HUES64 (cell line): ENCODE measurements at regions not wholly inside any gene's neighbourhood (a gene's known extent, or its start where the extent isn't known, plus 50 kb on each side); places are given as distances from the start of the nearest gene placed in this dataset.
"Not testable (repeated sequence)": the region's sequence is repeated elsewhere in the genome, so short reads cannot be mapped to it uniquely, and the experiment has no call there.

Source experiments
- H3K27ac ChIP-seq: 2 replicates; pipeline ENCODE4 v1.7.0; 2013; ENCODE audit warnings: low read depth, low read length, inconsistent platforms
- H3K27me3 ChIP-seq: 2 replicates; pipeline ENCODE4 v1.6.1; 2013; ENCODE audit warnings: mild to moderate bottlenecking, low read length; ENCODE audit not compliant: insufficient read depth
- H3K36me3 ChIP-seq: 2 replicates; pipeline ENCODE4 v1.6.1; 2013; ENCODE audit warnings: mild to moderate bottlenecking, low read length; ENCODE audit not compliant: insufficient read depth
- H3K4me1 ChIP-seq: 2 replicates; pipeline ENCODE4 v1.6.1; 2013; ENCODE audit warnings: mild to moderate bottlenecking, low read length, moderate library complexity; ENCODE audit not compliant: insufficient read depth
- H3K4me3 ChIP-seq: 2 replicates; pipeline ENCODE4 v1.5.1; 2013; ENCODE audit warnings: mild to moderate bottlenecking, low read length, moderate library complexity
- H3K9ac ChIP-seq: 2 replicates; pipeline ENCODE4 v1.6.1; 2013; ENCODE audit warnings: mild to moderate bottlenecking, low read depth, low read length
- H3K9me3 ChIP-seq: 2 replicates; pipeline ENCODE4 v1.6.1; 2013; ENCODE audit warnings: low read depth, low read length; ENCODE audit not compliant: insufficient read depth
- WGBS: fragments of 150-250, 120-280 bp; methylation state at CpG from one replicate; pipeline ENCODE4 v1.1.7; 2013; ENCODE audit warnings: missing lambda C conversion rate; 5-methylcytosine and 5-hydroxymethylcytosine counted together

DNA sequence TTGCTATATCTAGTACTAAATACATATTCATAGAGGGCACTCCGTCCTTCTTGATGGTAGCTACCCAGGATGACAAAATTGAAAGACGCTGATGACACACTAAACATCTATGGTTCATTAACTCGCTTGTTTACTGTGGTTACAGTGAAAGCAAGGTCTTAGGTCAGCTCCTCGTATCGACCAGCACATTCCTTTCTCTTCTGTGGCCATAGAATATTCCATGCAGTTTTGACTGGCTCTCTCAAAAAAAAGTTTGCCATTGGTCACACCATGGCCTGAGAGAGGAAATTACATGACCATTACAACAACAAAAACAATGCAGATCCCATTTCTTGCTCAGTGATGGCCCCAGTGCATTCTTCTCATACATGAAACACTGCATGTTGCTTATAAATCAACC, 411.4 kb upstream of the SOX5 start:
- H3K4me3 ChIP-seq = no peak overlapping the region
- H3K9me3 ChIP-seq = no peaks in the 10 kb centered on the region
- no peak overlapping the region for H3K27ac ChIP-seq
- WGBS = 90% methylated on average over 5 of the region's 5 CpGs
- H3K36me3 ChIP-seq = no peaks in the 10 kb centered on the region
- H3K27me3 ChIP-seq = no peaks in the 10 kb centered on the region
- no peak overlapping the region for H3K9ac ChIP-seq
- H3K4me1 ChIP-seq = peaks cover 6% of the 10 kb centered on the region

DNA sequence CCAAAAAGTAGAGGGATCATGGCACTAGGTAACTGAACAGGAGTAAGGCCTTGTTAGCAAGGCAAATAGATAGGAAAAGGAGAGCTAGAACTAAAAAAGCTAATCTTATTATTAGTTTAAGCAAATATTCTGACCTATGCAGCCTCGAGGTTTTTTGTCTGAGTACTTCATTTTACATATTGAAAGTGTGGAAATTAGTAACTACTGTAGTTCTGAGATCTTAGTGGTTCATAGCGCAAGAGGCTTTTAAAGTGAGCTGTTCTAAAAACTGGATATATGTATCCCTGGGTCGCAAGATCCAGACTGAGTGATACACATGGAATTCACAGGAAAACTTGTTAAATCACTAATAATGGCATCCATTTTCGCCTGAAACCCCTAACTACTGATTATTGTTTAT, 411.0 kb upstream of the SOX5 start:
- Histone ChIP-seq H3K27ac (no peak overlapping the region), H3K27me3 (no peaks in the 10 kb centered on the region), H3K4me3 (no peak overlapping the region), H3K9ac (no peak overlapping the region), H3K4me1 (peaks cover 2% of the 10 kb centered on the region; the same call in 1 of the 2 replicates), H3K36me3 (no peaks in the 10 kb centered on the region), H3K9me3 (no peaks in the 10 kb centered on the region)
- WGBS = 94% methylated on average over 4 of the region's 4 CpGs

DNA sequence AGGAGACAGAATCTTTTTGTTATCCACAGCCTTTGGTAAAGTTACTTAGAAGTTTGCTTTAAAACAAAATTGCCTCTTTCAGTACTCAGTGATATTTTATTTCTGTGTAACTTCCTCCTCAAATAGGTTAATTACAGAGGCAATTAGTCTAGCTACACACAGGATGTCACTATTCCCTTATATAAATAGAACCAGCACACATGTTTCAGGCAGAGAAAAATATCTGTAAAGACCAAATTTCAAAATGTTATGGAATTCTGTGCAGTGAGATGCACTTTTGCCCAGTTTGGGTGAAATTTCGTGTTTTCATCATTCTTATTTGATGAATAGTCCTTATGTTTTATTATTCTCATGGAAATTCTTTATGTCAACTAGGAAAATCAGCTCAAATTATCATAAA, 410.6 kb upstream of the SOX5 start:
- no peaks in the 10 kb centered on the region for H3K27me3 ChIP-seq
- no peaks in the 10 kb centered on the region for H3K36me3 ChIP-seq
- H3K4me3 ChIP-seq = no peak overlapping the region
- WGBS = 82% methylated on average over 1 of the region's 1 CpG
- H3K9ac ChIP-seq = no peak overlapping the region
- H3K4me1 ChIP-seq = peaks cover 2% of the 10 kb centered on the region; the same call in 1 of the 2 replicates
- no peak overlapping the region for H3K27ac ChIP-seq
- H3K9me3 ChIP-seq = no peaks in the 10 kb centered on the region

DNA sequence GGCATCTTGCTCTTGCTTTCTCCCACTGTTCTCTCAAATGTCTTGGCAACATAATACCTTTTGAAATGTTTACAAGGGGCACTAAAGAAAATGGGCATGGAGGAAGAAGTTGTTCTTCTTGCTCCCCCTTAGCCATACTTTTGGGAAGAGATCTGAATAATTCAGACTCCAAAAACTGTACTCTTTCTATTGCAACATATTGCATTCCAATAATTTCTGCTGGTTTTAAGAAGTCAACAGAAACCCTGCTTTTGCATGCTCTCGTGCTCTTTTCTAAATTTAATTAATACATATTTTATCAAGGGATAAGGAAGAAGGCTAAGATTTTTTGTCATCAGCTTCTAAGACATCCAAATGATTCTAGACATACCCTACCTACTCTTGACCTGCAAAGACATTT, 409.9 kb upstream of the SOX5 start:
- WGBS = no CpG with 5 or more reads among the region's 1 CpG
- H3K9me3 ChIP-seq = no peaks in the 10 kb centered on the region
- peaks cover 2% of the 10 kb centered on the region; the same call in 1 of the 2 replicates for H3K4me1 ChIP-seq

DNA sequence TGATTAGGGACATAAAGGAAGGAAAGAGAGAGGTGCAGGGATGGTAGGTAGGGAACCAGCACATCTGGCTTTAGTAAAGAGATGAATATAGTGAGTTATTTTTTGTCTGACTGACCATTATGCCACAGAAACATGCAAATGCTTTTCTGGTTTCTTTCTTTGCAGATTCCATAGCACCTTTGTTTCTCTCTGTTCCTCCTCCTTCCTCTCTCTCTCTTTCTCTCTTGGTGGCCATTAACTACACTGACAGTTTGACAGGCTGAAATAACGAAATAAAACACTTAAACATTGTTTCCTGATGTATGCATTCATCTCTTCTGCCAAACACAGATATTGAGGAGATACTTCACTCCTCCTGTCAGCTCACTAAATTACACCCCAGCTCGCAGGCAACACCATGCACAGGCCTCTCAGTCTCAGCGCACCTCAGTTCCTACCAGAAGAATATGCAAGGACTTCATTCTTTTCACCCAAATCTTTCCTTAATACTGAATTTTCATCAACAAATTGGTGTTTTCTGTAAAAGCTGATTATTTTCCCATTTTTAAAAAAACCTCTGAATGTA, 406.9 kb upstream of the SOX5 start:
- WGBS = 88% methylated on average over 3 of the region's 3 CpGs
- Histone ChIP-seq H3K4me1 (peaks cover 2% of the 10 kb centered on the region; the same call in 1 of the 2 replicates), H3K36me3 (no peaks in the 10 kb centered on the region), H3K9ac (no peak overlapping the region), H3K9me3 (no peaks in the 10 kb centered on the region), H3K27ac (no peak overlapping the region), H3K27me3 (no peaks in the 10 kb centered on the region), H3K4me3 (no peak overlapping the region)

More for the DNA sequence above, 409.9 kb upstream of the SOX5 start:
- Histone ChIP-seq H3K27ac (no peak overlapping the region), H3K36me3 (no peaks in the 10 kb centered on the region), H3K27me3 (no peaks in the 10 kb centered on the region), H3K9ac (no peak overlapping the region), H3K4me3 (no peak overlapping the region)

DNA sequence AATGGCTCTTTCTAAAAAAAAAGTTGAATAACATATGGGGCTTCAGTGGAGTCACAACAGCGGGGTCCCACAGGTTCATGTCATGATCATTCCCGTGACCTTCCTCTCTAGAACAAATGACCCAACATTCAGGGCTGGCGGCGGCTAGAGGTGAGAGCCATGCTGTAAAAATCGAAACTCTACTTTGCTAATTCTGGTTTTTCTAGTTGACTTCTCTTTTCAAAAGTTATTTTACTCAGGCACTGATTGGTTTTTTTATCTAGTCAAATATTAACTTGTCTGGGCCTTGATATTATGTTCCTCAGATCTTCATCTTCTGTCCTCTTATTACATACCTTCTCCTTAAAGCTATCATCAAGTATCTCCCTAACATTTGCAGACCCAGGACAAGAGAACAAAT, 402.9 kb upstream of the SOX5 start:
- Histone ChIP-seq H3K36me3 (no peaks in the 10 kb centered on the region), H3K9ac (no peak overlapping the region), H3K27ac (no peak overlapping the region), H3K4me3 (no peak overlapping the region), H3K27me3 (no peaks in the 10 kb centered on the region), H3K4me1 (peaks cover 2% of the 10 kb centered on the region; the same call in 1 of the 2 replicates), H3K9me3 (no peaks in the 10 kb centered on the region)
- 98% methylated on average over 5 of the region's 5 CpGs for WGBS

DNA sequence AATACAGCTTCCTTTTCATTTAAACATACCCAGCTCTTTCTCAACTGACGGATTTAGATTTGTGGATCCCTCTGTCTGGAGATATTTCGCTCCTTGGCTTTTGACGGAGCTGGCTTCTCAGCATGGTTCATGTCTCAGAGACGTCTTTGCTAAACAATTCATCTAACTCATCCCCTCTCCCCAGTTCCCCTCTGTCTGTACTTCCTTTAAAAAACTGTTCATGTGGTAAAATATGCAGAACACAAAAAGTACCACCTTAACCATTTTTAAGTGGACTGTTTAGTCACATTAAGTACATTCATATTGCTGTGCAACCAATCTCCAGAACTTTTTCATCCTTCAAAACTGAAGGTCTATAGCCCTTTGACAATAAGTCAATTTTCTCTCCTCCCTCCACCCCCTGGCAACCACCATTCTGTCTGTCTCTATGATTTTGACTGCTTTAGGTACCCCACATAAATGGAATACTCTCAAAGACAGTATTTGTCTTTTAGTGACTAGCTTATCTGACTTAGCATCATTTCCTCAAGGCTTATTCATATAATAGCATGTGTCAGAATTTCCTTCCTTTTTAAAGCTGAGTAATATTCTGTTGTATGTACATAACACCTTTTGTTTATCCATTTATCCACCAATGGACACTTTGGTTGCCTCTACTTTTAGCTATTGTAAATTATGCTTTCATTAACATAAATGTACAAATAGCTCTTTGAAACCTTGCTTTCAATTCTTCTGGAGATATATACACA, 399.8 kb upstream of the SOX5 start:
- no peaks in the 10 kb centered on the region for H3K9me3 ChIP-seq
- no peak overlapping the region for H3K27ac ChIP-seq
- no peak overlapping the region for H3K9ac ChIP-seq
- WGBS = 96% methylated on average over 4 of the region's 4 CpGs
- no peaks in the 10 kb centered on the region for H3K36me3 ChIP-seq
- no peaks in the 10 kb centered on the region for H3K27me3 ChIP-seq
- no peak overlapping the region for H3K4me3 ChIP-seq
- H3K4me1 ChIP-seq = no peaks in the 10 kb centered on the region

DNA sequence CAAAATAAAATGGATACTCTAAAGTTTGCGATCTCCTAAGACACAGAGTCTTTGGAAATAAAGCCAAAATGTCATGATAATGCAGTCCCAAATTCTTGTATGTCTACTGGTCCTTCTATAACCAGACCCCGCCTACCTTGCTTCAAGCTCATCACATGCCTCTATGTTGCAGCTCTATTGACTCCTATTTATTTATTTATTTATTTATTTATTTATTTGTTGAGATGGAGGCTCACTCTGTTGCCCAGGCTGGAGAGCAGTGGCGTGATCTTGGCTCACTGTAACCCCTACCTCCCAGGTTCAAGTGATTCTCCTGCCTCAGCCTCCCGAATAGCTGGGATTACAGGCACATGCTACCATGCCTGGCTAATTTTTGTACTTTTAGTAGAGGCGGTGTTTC, 398.7 kb upstream of the SOX5 start:
- H3K36me3 ChIP-seq, H3K27ac ChIP-seq, H3K27me3 ChIP-seq, H3K9ac ChIP-seq, H3K4me1 ChIP-seq, H3K9me3 ChIP-seq, H3K4me3 ChIP-seq: not testable (repeated sequence)
- WGBS = 95% methylated on average over 5 of the region's 5 CpGs

DNA sequence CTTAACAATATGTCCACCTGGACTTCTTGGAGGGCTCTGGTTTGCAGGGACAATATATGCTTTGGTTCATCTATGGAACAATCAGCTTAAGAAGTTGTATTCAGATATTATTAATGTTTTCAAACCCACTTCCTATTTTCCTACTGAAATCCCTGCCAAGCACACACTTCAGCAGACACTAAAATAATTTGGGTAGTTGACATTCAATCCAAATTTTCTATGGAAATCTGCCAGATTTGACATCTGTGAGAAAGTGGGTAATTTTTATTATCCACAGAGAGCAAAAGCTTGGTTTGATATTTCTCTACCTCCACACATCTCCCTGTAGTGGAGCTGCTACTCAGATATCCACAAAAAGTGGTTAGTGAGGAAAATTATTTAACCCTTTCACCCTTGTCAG, 378.8 kb upstream of the SOX5 start:
- Histone ChIP-seq H3K9ac (no peak overlapping the region), H3K4me1 (no peaks in the 10 kb centered on the region), H3K27me3 (no peaks in the 10 kb centered on the region), H3K27ac (no peak overlapping the region), H3K36me3 (no peaks in the 10 kb centered on the region), H3K4me3 (no peak overlapping the region), H3K9me3 (no peaks in the 10 kb centered on the region)

DNA sequence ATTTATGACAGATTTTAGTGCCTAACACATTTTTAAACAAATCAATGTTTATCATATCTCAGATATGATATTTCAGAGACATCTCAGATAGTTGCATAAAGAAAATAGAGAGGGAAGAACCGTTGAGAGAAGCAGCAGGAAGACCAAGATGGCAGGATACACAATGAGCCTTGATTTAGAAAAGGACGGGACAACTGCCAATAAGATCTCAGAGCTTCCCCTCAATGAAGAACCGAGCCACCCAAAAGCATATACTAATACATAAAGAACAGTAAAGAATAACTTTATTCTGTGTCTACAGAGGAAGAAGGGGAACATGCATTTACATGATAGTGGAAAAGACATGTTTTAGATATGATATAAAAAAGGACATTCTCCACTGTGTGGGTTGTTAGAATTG, 375.9 kb upstream of the SOX5 start:
- Histone ChIP-seq H3K9ac (no peak overlapping the region), H3K4me3 (no peak overlapping the region), H3K27ac (no peak overlapping the region), H3K4me1 (no peaks in the 10 kb centered on the region), H3K27me3 (no peaks in the 10 kb centered on the region), H3K9me3 (no peaks in the 10 kb centered on the region), H3K36me3 (no peaks in the 10 kb centered on the region)
- WGBS = 100% methylated on average over 2 of the region's 3 CpGs

DNA sequence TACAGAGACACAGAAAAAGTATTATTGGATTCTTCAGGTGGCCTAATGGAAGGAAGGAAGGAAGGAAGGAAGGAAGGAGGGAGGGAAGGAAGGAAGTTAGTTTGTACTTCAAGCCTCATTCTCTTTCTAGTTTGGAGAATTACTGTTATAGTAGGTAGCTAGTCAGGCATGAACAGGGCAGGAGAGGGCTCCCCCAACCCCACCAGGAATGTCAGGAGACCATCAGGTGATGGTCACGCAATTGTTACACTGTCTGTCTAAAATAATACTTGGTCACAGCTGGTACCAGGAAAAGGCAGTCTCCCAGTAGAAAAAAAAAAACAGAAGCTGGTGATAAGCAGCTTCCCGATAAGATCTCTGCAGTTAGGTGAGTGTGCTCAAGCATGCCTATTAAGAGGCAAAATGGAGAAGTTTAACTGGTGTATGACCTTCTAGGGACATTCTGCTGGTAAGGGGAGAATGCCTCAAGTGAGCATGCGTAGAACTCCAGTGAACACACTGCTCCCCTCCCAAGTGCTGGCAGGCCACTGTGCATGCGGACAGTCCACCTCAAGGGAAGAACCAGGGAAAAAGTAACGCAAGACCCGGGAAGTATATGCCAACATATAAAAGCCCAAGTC, 358.4 kb upstream of the SOX5 start:
- H3K9me3 ChIP-seq = no peaks in the 10 kb centered on the region
- H3K27me3 ChIP-seq = no peaks in the 10 kb centered on the region
- no peak overlapping the region; the same call in 1 of the 2 replicates for H3K27ac ChIP-seq
- no peak overlapping the region for H3K4me3 ChIP-seq
- H3K36me3 ChIP-seq = no peaks in the 10 kb centered on the region
- WGBS = 92% methylated on average over 6 of the region's 6 CpGs
- H3K4me1 ChIP-seq = peaks cover 33% of the 10 kb centered on the region
- H3K9ac ChIP-seq = no peak overlapping the region
